WTC11 (cell line): ENCODE measurements at regions not wholly inside any gene's neighbourhood (a gene's known extent, or its start where the extent isn't known, plus 50 kb on each side); places are given as distances from the start of the nearest gene placed in this dataset.
"Not testable (repeated sequence)": the region's sequence is repeated elsewhere in the genome, so short reads cannot be mapped to it uniquely, and the experiment has no call there.

Experiments used
- ATAC-seq: fragments of 200-7000 bp; cut with Tn5 transposase; 2 replicates; pipeline ENCODE4 v1.10.0; 2021; ENCODE audit warnings: mild to moderate bottlenecking, moderate library complexity
- CTCF ChIA-PET: fragments of 300-600 bp; sonication (Branson Sonifier 250); formaldehyde crosslinking; loops from one replicate; lab custom pipeline; 2021; ENCODE audit warnings: antibody characterized with exemption; lab: Charles Lee
- POLR2A ChIA-PET: fragments of 350-600 bp; sonication (Branson Sonifier 250); formaldehyde crosslinking; loops from one replicate; lab custom pipeline; 2021; ENCODE audit warnings: antibody characterized with exemption; lab: Charles Lee
- DNase-seq: peaks from one replicate; pipeline ENCODE4 v3.0.0; 2021; ENCODE audit warnings: low spot score
- H3K27ac Mint-ChIP-seq: 2 replicates; pipeline ENCODE4 v1.8.0; 2021; ENCODE audit warnings: mixed read lengths
- H3K27me3 Mint-ChIP-seq: 2 replicates; pipeline ENCODE4 v1.8.0; 2021; ENCODE audit warnings: low read depth, mild to moderate bottlenecking, moderate library complexity, mixed read lengths
- H3K36me3 Mint-ChIP-seq: 2 replicates; pipeline ENCODE4 v1.8.0; 2021; ENCODE audit warnings: mixed read lengths
- H3K4me1 Mint-ChIP-seq: 2 replicates; pipeline ENCODE4 v1.8.0; 2022; ENCODE audit warnings: mixed read lengths
- H3K4me3 Mint-ChIP-seq: 2 replicates; pipeline ENCODE4 v1.8.0; 2021; ENCODE audit warnings: mild to moderate bottlenecking, moderate library complexity, mixed read lengths
- H3K9me3 Mint-ChIP-seq: 2 replicates; pipeline ENCODE4 v1.8.0; 2021; ENCODE audit warnings: mixed read lengths
- ATF1 ChIP-seq: sonication (generic); formaldehyde crosslinking; IDR thresholded peaks from 2 replicates; pipeline ENCODE4 v1.8.1; 2023; ENCODE audit warnings: mild to moderate bottlenecking, moderate library complexity, missing genetic modification reagents
- CREM ChIP-seq: sonication (generic); formaldehyde crosslinking; IDR thresholded peaks from 2 replicates; pipeline ENCODE4 v1.8.1; 2022; ENCODE audit warnings: mild to moderate bottlenecking, missing genetic modification reagents, moderate library complexity
- E2F5 ChIP-seq: sonication (generic); formaldehyde crosslinking; IDR thresholded peaks from 2 replicates; pipeline ENCODE4 v1.8.1; 2022; ENCODE audit warnings: mild to moderate bottlenecking, moderate library complexity, missing genetic modification reagents
- ELF4 ChIP-seq: sonication (generic); formaldehyde crosslinking; IDR thresholded peaks from 2 replicates; pipeline ENCODE4 v1.8.1; 2022; ENCODE audit warnings: low read depth, mild to moderate bottlenecking, moderate library complexity, missing genetic modification reagents
- ESRRA ChIP-seq: sonication (generic); formaldehyde crosslinking; IDR thresholded peaks from 2 replicates; pipeline ENCODE4 v1.8.1; 2022; ENCODE audit warnings: mild to moderate bottlenecking, missing genetic modification reagents, borderline replicate concordance
- FOXJ3 ChIP-seq: sonication (generic); formaldehyde crosslinking; IDR thresholded peaks from 2 replicates; pipeline ENCODE4 v1.9.0; 2021; ENCODE audit warnings: missing genetic modification reagents, mild to moderate bottlenecking, borderline replicate concordance
- FOXK1 ChIP-seq: sonication (generic); formaldehyde crosslinking; IDR thresholded peaks from 2 replicates; pipeline ENCODE4 v1.8.0; 2022; ENCODE audit warnings: mild to moderate bottlenecking, moderate library complexity, missing genetic modification reagents
- GABPB1 ChIP-seq: sonication (generic); formaldehyde crosslinking; IDR thresholded peaks from 2 replicates; pipeline ENCODE4 v1.8.1; 2023; ENCODE audit warnings: mild to moderate bottlenecking, missing genetic modification reagents
- KAT7 ChIP-seq: sonication (generic); formaldehyde crosslinking; IDR thresholded peaks from 2 replicates; pipeline ENCODE4 v1.8.1; 2023; ENCODE audit warnings: missing genetic modification reagents, mild to moderate bottlenecking, borderline replicate concordance
- MLX ChIP-seq: sonication (generic); formaldehyde crosslinking; IDR thresholded peaks from 2 replicates; pipeline ENCODE4 v1.8.1; 2023; ENCODE audit warnings: mild to moderate bottlenecking, missing genetic modification reagents, moderate library complexity
- RORB ChIP-seq: fragments of 250-450 bp; sonication (Bioruptor Pico); IDR thresholded peaks from 2 replicates; pipeline ENCODE4 v1.9.0; 2021; ENCODE audit warnings: mild to moderate bottlenecking
- SMAD3 ChIP-seq: sonication (generic); formaldehyde crosslinking; IDR thresholded peaks from 2 replicates; pipeline ENCODE4 v1.8.0; 2022; ENCODE audit warnings: missing genetic modification reagents, mild to moderate bottlenecking, borderline replicate concordance
- SMAD4 ChIP-seq: sonication (generic); formaldehyde crosslinking; IDR thresholded peaks from 2 replicates; pipeline ENCODE4 v1.8.0; 2022; ENCODE audit warnings: mild to moderate bottlenecking, missing genetic modification reagents
- SP1 ChIP-seq: sonication (generic); formaldehyde crosslinking; conservative IDR thresholded peaks from 2 replicates; pipeline ENCODE4 v1.8.1; 2022; ENCODE audit warnings: missing genetic modification reagents
- STAT6 ChIP-seq: sonication (generic); formaldehyde crosslinking; conservative IDR thresholded peaks from 2 replicates; pipeline ENCODE4 v1.8.1; 2023; ENCODE audit warnings: mild to moderate bottlenecking, low read depth, missing genetic modification reagents, moderate library complexity
- TP53 ChIP-seq: sonication (generic); formaldehyde crosslinking; IDR thresholded peaks from 2 replicates; pipeline ENCODE4 v1.8.1; 2023; ENCODE audit warnings: mild to moderate bottlenecking, missing genetic modification reagents
- ZNF219 ChIP-seq: sonication (generic); formaldehyde crosslinking; IDR thresholded peaks from 2 replicates; pipeline ENCODE4 v1.8.0; 2023; ENCODE audit warnings: missing genetic modification reagents, mild to moderate bottlenecking, borderline replicate concordance
- ZNF263 ChIP-seq: sonication (generic); formaldehyde crosslinking; IDR thresholded peaks from 2 replicates; pipeline ENCODE4 v1.8.1; 2022; ENCODE audit warnings: low read depth, mild to moderate bottlenecking, moderate library complexity, missing genetic modification reagents
- ZNF416 ChIP-seq: fragments of 250-450 bp; sonication (Bioruptor Pico); IDR thresholded peaks from 2 replicates; pipeline ENCODE4 v1.9.0; 2021; ENCODE audit warnings: mild to moderate bottlenecking, inconsistent platforms

- no peak for ATAC-seq
- ChIA-PET CTCF (interaction anchor here (0.6 kb wide), 1 partner anchor 293 kb away, joined by 3 read pairs; no protein-coding TSS in a partner anchor), POLR2A (no interaction called here)
- no peak overlapping the region for H3K27ac Mint-ChIP-seq
- DNase-seq: no peak
- no peak overlapping the region for H3K4me3 Mint-ChIP-seq
- H3K4me1 Mint-ChIP-seq: peaks cover 26% of the 10 kb centered on the region
- H3K9me3 Mint-ChIP-seq: no peaks in the 10 kb centered on the region
- H3K27me3 Mint-ChIP-seq: 0 out of 2 replicates have a peak, but pooled peaks cover 3% of the 10 kb centered on the region
- no peaks in the 10 kb centered on the region for H3K36me3 Mint-ChIP-seq
- TF ChIP-seq ZNF416 (no peak), RORB (CRISPR knock-in tag) (no peak), SMAD3 (no peak), ATF1 (CRISPR knock-in tag) (no peak), SP1 (CRISPR knock-in tag) (no peak), GABPB1 (no peak)
Observed at GRCh38 chr6:15816661-15817060, 153.8 kb upstream of the DTNBP1 start.

DNA sequence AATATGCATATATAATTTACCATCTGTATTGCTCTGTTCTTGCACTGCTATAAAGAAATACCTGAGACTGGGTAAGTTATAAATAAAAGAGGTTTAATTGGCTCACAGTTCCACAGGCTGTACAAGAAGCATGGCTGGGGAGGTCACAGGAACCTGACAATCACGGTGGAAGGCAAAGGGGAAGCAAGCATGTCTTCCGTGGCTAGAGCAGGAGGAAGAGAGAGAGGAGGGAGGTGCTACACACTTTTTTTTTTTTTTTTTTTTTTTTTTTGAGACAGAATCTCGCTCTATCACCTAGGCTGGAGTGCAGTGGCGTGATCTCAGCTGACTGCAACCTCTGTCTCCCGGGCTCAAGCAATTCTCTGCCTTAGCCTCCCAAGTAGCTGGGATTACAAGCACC is 150.9 kb upstream of the DTNBP1 start:
- H3K4me1 Mint-ChIP-seq: peaks cover 18% of the 10 kb centered on the region
- H3K4me3 Mint-ChIP-seq, H3K27me3 Mint-ChIP-seq, DNase-seq, ATAC-seq, POLR2A ChIA-PET, H3K9me3 Mint-ChIP-seq, H3K27ac Mint-ChIP-seq, H3K36me3 Mint-ChIP-seq: not testable (repeated sequence)
- CTCF ChIA-PET: interaction anchor here (0.7 kb wide), 1 partner anchor 458 kb away, joined by 3 read pairs; no protein-coding TSS in a partner anchor

- no peaks in the 10 kb centered on the region for H3K36me3 Mint-ChIP-seq
- ATAC-seq (no peak), DNase-seq (no peak)
- no peak overlapping the region for H3K4me3 Mint-ChIP-seq
- TF ChIP-seq ESRRA (CRISPR knock-in tag) (no peak), SMAD4 (CRISPR knock-in tag) (no peak), CREM (CRISPR knock-in tag) (no peak), RORB (CRISPR knock-in tag) (no peak)
- H3K27me3 Mint-ChIP-seq: no peaks in the 10 kb centered on the region; the same call in 1 of the 2 replicates
- H3K27ac Mint-ChIP-seq: no peak overlapping the region
- peaks cover 4% of the 10 kb centered on the region for H3K9me3 Mint-ChIP-seq
- ChIA-PET CTCF (interaction anchor here (1.0 to 1.9 kb wide), 4 partner anchors 14 to 418 kb away, joined by 3 to 6 read pairs (median 4); no protein-coding TSS in a partner anchor), POLR2A (interaction anchor here (1.1 kb wide), 1 partner anchor 16 kb away, joined by 3 read pairs; no protein-coding TSS in a partner anchor)
- peaks cover 14% of the 10 kb centered on the region for H3K4me1 Mint-ChIP-seq
Observed at GRCh38 chr6:15811107-15811506, 148.3 kb upstream of the DTNBP1 start.

- no peak for DNase-seq
- ChIA-PET POLR2A (interaction anchor here (1.1 kb wide), 1 partner anchor 16 kb away, joined by 3 read pairs; no protein-coding TSS in a partner anchor), CTCF (interaction anchor here (1.0 to 1.9 kb wide), 4 partner anchors 14 to 419 kb away, joined by 3 to 6 read pairs (median 4); no protein-coding TSS in a partner anchor)
- ATAC-seq: no peak
- Mint-ChIP-seq H3K27ac (no peak overlapping the region), H3K4me3 (no peak overlapping the region), H3K36me3 (no peaks in the 10 kb centered on the region), H3K27me3 (no peaks in the 10 kb centered on the region; the same call in 1 of the 2 replicates)
- TF ChIP-seq ELF4 (CRISPR knock-in tag): no peak
- TF ChIP-seq TP53 (CRISPR knock-in tag): no peak
- TF ChIP-seq E2F5 (CRISPR knock-in tag): no peak
- no peak for TF ChIP-seq ESRRA (CRISPR knock-in tag)
- TF ChIP-seq FOXK1 (CRISPR knock-in tag): no peak
- TF ChIP-seq KAT7 (CRISPR knock-in tag): no peak
- no peak for TF ChIP-seq ZNF263
- TF ChIP-seq ZNF219 (CRISPR knock-in tag): no peak
- TF ChIP-seq MLX (CRISPR knock-in tag): no peak
- no peak for TF ChIP-seq FOXJ3
- TF ChIP-seq STAT6: no peak
- TF ChIP-seq, all 79 proteins: peak for 0
- Mint-ChIP-seq H3K4me1 (peaks cover 12% of the 10 kb centered on the region), H3K9me3 (peaks cover 4% of the 10 kb centered on the region)
Observed at GRCh38 chr6:15810618-15811017, 147.8 kb upstream of the DTNBP1 start.
